WTC11 (cell line): ENCODE measurements at regions not wholly inside any gene's neighbourhood (a gene's known extent, or its start where the extent isn't known, plus 50 kb on each side); places are given as distances from the start of the nearest gene placed in this dataset.

Experiments used
- ELF4 ChIP-seq: sonication (generic); formaldehyde crosslinking; IDR thresholded peaks from 2 replicates; pipeline ENCODE4 v1.8.1; 2022; ENCODE audit warnings: low read depth, mild to moderate bottlenecking, moderate library complexity, missing genetic modification reagents
- EMX1 ChIP-seq: fragments of 250-450 bp; sonication (Bioruptor Pico); IDR thresholded peaks from 2 replicates; pipeline ENCODE4 v1.8.0; 2021; ENCODE audit warnings: mild to moderate bottlenecking
- SOX15 ChIP-seq: fragments of 250-450 bp; sonication (Bioruptor Pico); IDR thresholded peaks from 2 replicates; pipeline ENCODE4 v1.9.0; 2021; ENCODE audit warnings: mild to moderate bottlenecking
- STAT6 ChIP-seq: sonication (generic); formaldehyde crosslinking; conservative IDR thresholded peaks from 2 replicates; pipeline ENCODE4 v1.8.1; 2023; ENCODE audit warnings: mild to moderate bottlenecking, low read depth, missing genetic modification reagents, moderate library complexity
- TP53 ChIP-seq: sonication (generic); formaldehyde crosslinking; IDR thresholded peaks from 2 replicates; pipeline ENCODE4 v1.8.1; 2023; ENCODE audit warnings: mild to moderate bottlenecking, missing genetic modification reagents
- ZBTB21 ChIP-seq: sonication (generic); formaldehyde crosslinking; IDR thresholded peaks from 2 replicates; pipeline ENCODE4 v1.8.1; 2023; ENCODE audit warnings: mild to moderate bottlenecking, missing genetic modification reagents, borderline replicate concordance
- TF ChIP-seq, protein P1 (sequence below): fragments of 200-600 bp; IDR thresholded peaks from 2 replicates; pipeline ENCODE4 v1.8.0; 2022; ENCODE audit warnings: antibody characterized with exemption

DNA sequence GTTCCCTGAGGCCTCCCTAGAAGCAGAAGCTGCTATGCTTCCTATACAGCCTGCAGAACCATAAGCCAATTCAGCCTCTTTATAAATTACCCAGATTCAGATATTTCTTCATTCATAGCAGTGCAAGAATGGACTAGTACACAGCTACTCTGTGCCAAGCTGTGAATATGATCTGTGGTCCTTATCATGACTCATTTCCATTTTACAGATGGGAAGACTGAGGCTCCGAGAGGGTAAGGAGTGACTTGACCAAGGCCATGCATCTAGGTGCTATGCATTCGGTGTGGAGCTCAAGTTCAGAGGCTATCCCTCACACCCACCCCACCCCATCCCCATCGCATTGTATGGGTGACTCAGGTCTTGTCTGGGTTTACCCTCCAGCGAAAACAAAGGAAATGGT lies 52.3 kb upstream of the DISP3 start:
- TF ChIP-seq, protein P1, sequence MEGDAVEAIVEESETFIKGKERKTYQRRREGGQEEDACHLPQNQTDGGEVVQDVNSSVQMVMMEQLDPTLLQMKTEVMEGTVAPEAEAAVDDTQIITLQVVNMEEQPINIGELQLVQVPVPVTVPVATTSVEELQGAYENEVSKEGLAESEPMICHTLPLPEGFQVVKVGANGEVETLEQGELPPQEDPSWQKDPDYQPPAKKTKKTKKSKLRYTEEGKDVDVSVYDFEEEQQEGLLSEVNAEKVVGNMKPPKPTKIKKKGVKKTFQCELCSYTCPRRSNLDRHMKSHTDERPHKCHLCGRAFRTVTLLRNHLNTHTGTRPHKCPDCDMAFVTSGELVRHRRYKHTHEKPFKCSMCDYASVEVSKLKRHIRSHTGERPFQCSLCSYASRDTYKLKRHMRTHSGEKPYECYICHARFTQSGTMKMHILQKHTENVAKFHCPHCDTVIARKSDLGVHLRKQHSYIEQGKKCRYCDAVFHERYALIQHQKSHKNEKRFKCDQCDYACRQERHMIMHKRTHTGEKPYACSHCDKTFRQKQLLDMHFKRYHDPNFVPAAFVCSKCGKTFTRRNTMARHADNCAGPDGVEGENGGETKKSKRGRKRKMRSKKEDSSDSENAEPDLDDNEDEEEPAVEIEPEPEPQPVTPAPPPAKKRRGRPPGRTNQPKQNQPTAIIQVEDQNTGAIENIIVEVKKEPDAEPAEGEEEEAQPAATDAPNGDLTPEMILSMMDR, result no peak
- TF ChIP-seq SOX15 (CRISPR knock-in tag), result no peak
- no peak for TF ChIP-seq EMX1
- TF ChIP-seq ELF4 (CRISPR knock-in tag), result no peak
- no peak for TF ChIP-seq STAT6 (CRISPR knock-in tag)
- no peak for TF ChIP-seq TP53
- TF ChIP-seq ZBTB21 (CRISPR knock-in tag), result no peak
